ENCODE measurements at regions not wholly inside any gene's neighbourhood (a gene's known extent, or its start where the extent isn't known, plus 50 kb on each side); places are given as distances from the start of the nearest gene placed in this dataset.

- TF ChIP-seq CTCF (IDR thresholded peaks at IDR 0.05) (no peak), POLR2A (IDR thresholded peaks at IDR 0.05) (no peak), POLR2AphosphoS5 (IDR thresholded peaks at IDR 0.05) (no peak)
Measured at GRCh38 chr1:22365331-22366295, 86.0 kb upstream of the ZBTB40 start.
